ENCODE measurements at regions not wholly inside any gene's neighbourhood (a gene's known extent, or its start where the extent isn't known, plus 50 kb on each side); places are given as distances from the start of the nearest gene placed in this dataset.

DNA sequence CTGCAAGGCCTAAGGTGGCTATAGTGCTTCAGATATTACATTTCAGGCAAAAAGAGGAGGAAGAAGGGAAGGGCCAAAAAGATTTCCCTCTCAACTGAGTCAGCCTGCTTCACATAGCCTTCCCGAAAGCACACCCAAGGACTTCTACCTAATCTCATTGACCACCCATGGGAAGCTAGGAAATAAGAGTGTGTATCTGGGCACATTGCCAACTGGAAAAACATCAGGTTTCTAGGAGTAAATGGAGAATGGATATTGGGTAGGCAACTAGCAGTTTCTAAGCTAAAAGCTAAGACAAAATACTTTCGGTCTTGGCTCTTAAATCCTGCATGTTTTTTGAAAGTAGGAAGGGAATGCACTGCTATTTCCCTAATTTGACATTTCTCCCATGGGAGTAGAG, 221.7 kb upstream of the GRIP1 start:
- no peak for TF ChIP-seq CTCF (IDR thresholded peaks at IDR 0.05; ENCODE audit: extremely low read depth in 1 of 2, insufficient read depth in 1 of 2, low read depth in 1 of 2, low read length in 2 of 2)
- TF ChIP-seq EZH2 (IDR thresholded peaks at IDR 0.05; ENCODE audit: borderline replicate concordance, low read depth, low read length, severe bottlenecking), result no peak
- TF ChIP-seq POLR2A (IDR thresholded peaks at IDR 0.05; ENCODE audit: low read depth, low read length), result no peak
- no peak for TF ChIP-seq GATA2 (IDR thresholded peaks at IDR 0.05; ENCODE audit: insufficient read depth, insufficient read length, low read depth, low read length)
- TF ChIP-seq FOS (IDR thresholded peaks at IDR 0.05; ENCODE audit: borderline replicate concordance, insufficient read depth, low read length), result no peak
- TF ChIP-seq MYC (IDR thresholded peaks at IDR 0.05; ENCODE audit: low read depth, low read length), result no peak
- TF ChIP-seq, protein P1, sequence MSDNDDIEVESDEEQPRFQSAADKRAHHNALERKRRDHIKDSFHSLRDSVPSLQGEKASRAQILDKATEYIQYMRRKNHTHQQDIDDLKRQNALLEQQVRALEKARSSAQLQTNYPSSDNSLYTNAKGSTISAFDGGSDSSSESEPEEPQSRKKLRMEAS (IDR thresholded peaks at IDR 0.05; ENCODE audit: insufficient read depth, insufficient read length), result no peak
- no peak for TF ChIP-seq POLR2AphosphoS5 (IDR thresholded peaks at IDR 0.05; ENCODE audit: insufficient read depth, low read depth, low read length)
- no peak for TF ChIP-seq JUN (IDR thresholded peaks at IDR 0.05; ENCODE audit: borderline replicate concordance, insufficient read depth, insufficient read length, low read depth)
